Body of pancreas (tissue), 4 donors: ENCODE measurements at regions not wholly inside any gene's neighbourhood (a gene's known extent, or its start where the extent isn't known, plus 50 kb on each side); places are given as distances from the start of the nearest gene placed in this dataset.

Experiments used
- POLR2A ChIP-seq, 3 donors: fragments of 450-650 bp; IDR thresholded peaks; one replicate each; pipeline ENCODE4 v1.6.1; 2016; ENCODE audit warnings: antibody characterized with exemption in 3 of 3, mild to moderate bottlenecking in 2 of 3
- TF ChIP-seq, protein P1 (sequence below), 7 experiments: fragments of 450-650 bp in 4 of 7; fragments of 200-600 bp in 3 of 7; sonication (generic) in 3 of 7; IDR thresholded peaks; one replicate each; pipeline ENCODE4 v1.5.1; 2016 to 2019; ENCODE audit warnings: antibody characterized with exemption in 7 of 7

- no peak for TF ChIP-seq POLR2A (IDR thresholded peaks at IDR 0.05)
- TF ChIP-seq, protein P1, sequence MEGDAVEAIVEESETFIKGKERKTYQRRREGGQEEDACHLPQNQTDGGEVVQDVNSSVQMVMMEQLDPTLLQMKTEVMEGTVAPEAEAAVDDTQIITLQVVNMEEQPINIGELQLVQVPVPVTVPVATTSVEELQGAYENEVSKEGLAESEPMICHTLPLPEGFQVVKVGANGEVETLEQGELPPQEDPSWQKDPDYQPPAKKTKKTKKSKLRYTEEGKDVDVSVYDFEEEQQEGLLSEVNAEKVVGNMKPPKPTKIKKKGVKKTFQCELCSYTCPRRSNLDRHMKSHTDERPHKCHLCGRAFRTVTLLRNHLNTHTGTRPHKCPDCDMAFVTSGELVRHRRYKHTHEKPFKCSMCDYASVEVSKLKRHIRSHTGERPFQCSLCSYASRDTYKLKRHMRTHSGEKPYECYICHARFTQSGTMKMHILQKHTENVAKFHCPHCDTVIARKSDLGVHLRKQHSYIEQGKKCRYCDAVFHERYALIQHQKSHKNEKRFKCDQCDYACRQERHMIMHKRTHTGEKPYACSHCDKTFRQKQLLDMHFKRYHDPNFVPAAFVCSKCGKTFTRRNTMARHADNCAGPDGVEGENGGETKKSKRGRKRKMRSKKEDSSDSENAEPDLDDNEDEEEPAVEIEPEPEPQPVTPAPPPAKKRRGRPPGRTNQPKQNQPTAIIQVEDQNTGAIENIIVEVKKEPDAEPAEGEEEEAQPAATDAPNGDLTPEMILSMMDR (IDR thresholded peaks at IDR 0.05): no peak
Measured at GRCh38 chr15:77939851-77940250, 137.7 kb downstream of the TBC1D2B start.
